ENCODE measurements at regions not wholly inside any gene's neighbourhood (a gene's known extent, or its start where the extent isn't known, plus 50 kb on each side); places are given as distances from the start of the nearest gene placed in this dataset.

DNA sequence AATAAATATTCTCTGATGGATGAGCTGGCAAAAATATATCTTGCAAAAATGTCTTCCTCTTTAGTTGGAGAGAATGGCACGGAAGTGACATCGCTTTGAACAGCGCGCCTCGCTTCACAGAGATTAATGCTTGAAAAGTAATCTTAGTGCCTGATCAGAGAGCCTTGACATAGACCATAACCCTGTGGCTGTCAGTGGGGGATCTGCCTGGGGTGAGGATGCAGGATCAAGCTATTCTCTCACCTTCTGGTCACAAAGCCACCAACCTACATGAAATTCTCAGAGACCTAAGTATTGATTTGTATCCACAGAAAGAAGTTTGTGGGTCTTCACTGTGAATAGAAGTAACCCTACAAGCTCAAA lies 492.6 kb downstream of the LMO4 start:
- DNase-seq (no peak), ATAC-seq (no peak)
- intact Hi-C loops (cut with micrococcal nuclease): no loop called here

DNA sequence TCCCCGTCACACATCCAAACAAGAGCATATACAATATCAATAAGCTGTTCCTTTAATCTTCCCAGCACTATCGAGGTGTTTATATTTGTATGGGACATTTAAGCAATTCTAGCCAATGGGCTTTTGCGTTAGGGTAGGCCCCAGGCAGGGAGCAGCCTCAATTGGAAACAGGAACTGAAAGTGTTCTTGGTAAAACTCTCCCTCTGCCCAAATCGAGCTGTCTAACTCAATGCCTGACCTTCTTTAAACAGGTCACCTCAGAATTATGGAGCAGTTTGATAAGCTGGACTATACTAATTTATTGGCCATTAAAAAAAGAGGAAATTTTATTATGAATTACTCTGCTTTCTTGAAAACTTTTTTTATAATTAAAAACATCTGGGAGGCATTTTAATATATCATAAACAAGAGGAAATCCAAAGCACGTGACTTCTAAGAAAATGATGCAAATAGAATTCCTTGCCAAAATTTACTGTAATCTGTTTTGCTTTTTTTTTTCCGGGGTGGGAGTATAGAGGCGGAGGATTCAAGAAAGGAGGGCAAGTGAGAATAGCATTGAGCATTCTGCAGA lies 498.1 kb downstream of the LMO4 start:
- intact Hi-C loops (cut with micrococcal nuclease): no loop called here

DNA sequence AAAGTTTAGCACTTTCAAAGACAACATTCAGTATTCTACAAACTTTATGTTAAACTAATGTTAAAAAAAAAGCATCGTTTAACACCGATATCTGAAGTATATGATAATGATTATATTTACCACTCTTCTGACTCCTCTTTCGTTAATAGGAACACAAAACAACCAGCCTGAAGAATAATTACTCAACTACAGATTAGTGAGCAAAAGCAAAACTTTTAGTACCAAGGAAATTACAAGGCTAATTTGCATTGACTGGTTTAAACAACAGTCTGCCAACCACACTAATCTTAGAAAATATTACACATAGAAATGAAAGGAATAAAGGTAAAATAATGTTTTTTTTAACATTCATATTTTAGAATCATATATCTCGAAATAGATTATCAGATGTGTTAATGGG lies 500.7 kb downstream of the LMO4 start:
- ATAC-seq: no peak
- intact Hi-C loops (cut with micrococcal nuclease): no loop called here
- no peak for DNase-seq

More for the DNA sequence above, 498.1 kb downstream of the LMO4 start:
- ATAC-seq: peak; percentile 96
- peak; percentile 40 for DNase-seq

DNA sequence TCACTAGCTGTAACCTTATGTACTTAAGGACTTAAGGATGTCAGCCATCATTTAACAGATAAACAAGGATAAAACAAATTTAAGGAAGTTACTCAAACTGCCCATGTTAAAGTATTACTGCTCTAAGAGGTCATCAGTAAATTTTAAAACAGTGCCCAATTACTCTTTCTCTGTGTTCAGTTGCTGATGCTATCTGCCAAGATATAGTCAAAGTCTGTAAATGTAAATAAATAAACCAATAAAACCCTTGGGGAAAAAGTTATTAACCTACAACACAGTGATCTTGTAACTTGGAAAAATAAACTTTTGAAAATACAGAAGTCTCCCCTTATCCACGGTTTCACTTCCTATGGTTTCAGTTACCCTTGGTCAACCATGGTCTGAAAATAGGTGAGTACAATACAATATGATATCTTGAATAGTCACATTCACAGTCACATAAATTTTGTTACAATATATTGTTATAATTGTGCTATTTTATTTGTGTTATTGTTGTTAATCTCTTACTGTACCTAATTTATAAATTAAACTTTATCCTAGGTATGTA lies 501.8 kb downstream of the LMO4 start:
- DNase-seq: no peak
- ATAC-seq: no peak
- intact Hi-C loops (cut with micrococcal nuclease): no loop called here

DNA sequence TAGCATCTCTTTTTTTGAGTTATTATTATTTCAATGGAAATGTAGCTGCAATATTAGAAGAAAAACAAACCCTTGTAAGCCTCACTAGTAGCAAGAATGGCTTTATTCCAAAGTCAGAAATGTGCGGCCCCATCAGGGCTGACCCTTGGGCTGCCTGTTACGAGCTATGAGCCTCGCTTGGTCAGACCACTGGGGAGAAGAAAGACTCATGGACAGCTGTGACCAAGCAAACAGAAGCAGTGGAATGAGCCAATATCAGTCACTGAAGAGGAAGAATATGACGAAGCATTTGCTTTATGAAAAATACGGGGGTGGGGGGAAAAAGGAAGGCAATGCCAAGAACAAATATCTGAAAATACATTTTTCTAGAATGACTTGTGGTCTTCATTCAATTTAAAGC lies 504.5 kb downstream of the LMO4 start:
- DNase-seq: peak; percentile 40

DNA sequence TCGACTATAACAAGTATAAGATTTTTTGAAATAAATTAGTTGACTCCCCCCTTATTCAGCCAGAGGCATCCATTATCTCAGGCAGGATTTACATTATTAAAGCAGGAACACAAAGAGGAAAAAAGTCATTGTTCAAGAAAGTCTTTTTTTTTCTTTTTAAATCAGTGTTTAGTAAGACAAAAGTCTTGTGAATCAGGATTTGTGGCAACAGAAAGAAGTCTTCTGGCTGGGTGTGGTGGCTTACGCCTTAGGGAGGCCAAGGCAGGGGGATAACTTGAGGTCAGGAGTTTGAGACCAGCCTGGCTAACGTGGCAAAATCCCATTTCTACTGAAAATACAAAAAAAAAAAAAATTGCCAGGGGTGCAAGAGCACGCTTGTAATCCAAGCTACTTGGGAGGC lies 505.5 kb downstream of the LMO4 start:
- intact Hi-C loops (cut with micrococcal nuclease): no loop called here
- ATAC-seq: no peak
- DNase-seq: no peak

More for the DNA sequence above, 504.5 kb downstream of the LMO4 start:
- ATAC-seq: peak; percentile 86
- intact Hi-C loops (cut with micrococcal nuclease): no loop called here

DNA sequence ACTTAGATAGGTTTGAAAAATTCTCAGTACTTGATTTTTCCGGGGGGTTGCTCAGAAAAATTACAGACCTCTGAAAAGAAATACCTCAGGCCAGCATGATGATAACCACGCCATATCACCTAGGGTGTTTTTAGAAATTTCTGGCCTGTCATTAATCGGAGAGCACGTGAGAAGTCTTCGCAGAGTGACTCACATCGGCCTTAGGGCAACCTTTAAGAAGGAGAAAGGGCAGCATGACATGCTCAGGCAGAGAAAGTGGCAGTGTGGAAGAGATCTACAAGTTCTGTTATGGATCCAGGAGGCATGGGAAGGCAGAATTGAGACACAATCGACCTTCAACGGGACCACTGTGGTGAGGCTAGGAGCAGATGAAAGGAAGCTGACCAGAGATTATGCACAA lies 506.3 kb downstream of the LMO4 start:
- DNase-seq (no peak), ATAC-seq (no peak)
- intact Hi-C loops (cut with micrococcal nuclease): no loop called here

DNA sequence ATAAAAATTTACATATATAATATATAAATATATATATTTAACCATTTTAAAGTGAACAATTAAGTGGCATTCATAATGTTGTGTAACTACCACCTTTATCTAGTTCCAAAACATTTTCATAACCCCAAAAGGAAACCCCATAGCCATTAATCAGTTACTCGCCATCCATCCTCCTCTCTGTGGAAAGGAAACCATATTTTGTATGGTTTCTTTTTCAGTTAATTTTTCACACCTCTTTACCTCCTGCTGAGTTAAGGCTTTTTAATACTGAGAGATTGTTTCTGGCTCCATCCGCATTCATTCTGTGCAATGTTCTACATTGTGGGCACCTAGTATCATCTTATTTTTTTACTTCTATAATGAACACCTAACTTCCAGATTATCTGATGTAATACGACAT lies 512.1 kb downstream of the LMO4 start:
- intact Hi-C loops (cut with micrococcal nuclease): no loop called here
- DNase-seq: no peak
- no peak for ATAC-seq

DNA sequence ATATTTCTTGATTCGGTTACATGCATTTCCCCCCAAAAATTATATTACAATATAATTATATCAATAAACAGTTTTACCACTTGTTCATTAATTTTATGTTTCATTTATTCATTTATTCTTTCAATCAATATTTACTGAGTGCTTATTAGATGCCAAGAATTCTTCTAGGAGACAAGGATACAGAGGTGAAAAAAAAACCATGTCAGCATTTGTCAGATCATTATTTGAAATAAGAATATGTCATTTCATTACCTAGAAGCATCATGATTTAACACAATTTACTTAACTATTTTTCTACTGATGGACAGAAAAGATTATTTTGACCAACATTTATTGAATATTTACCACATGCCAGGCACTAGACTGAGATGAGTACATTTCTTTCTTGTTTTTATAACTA lies 512.7 kb downstream of the LMO4 start:
- no peak for DNase-seq
- ATAC-seq: no peak
- intact Hi-C loops (cut with micrococcal nuclease): no loop called here

DNA sequence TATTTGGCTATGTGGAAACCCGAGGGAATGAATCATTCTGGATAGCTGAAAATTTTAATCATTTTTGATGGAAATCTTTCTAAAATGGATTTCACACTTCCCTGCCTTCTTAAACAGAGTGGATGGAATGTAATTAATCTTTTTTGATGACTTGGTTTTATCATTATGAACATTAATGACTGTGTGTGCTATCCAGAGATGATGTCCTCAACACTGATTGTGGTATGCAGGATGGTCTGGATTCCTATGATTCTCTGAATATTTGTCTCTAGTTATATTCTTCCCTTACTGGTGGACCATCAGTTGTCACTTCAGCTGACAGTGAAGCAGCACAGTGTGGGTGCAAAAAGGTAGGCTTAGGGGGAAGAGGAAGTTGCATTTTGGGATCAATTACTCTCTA lies 513.5 kb downstream of the LMO4 start:
- DNase-seq (no peak), ATAC-seq (no peak)
- intact Hi-C loops (cut with micrococcal nuclease): no loop called here

DNA sequence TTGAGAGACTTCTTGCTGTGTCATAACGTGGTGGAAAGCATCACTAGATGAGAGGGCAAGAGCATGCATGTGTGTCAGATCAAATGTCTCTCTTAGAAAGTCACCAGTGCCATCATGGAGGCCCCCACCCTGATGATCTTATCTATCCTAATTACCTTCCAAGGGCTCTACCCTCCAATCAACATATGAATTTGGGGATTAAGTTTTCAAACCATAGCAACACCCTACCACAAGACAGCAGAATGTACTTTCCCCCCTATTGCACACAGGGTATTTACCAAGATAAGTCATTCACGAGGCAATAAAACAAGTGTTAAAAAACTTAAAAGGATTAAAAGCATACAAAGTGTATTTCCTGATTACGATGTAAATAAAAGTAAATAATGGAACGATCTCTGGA lies 515.6 kb downstream of the LMO4 start:
- ATAC-seq (no peak), DNase-seq (no peak)
- intact Hi-C loops (cut with micrococcal nuclease): no loop called here

DNA sequence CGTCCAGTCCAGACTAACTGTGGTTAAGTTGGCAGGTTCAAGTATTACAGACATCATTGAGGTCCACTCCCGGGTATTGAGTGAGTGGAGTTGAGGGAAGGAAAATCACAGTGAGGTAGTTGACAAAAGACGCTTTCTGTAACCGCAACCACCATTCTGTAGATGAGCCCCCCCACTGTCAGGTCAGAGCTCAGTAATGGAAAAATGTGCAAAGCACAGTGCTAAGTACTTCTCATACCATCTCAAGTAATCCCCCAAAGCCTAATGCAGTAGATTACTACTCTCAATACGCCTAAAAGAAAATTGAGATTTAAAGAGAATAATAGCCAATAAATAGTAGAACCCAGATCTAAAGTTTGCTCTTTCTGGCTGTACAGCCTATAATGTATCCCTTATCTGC lies 522.8 kb downstream of the LMO4 start:
- no peak for DNase-seq
- no peak for ATAC-seq
- intact Hi-C loops (cut with micrococcal nuclease): no loop called here

DNA sequence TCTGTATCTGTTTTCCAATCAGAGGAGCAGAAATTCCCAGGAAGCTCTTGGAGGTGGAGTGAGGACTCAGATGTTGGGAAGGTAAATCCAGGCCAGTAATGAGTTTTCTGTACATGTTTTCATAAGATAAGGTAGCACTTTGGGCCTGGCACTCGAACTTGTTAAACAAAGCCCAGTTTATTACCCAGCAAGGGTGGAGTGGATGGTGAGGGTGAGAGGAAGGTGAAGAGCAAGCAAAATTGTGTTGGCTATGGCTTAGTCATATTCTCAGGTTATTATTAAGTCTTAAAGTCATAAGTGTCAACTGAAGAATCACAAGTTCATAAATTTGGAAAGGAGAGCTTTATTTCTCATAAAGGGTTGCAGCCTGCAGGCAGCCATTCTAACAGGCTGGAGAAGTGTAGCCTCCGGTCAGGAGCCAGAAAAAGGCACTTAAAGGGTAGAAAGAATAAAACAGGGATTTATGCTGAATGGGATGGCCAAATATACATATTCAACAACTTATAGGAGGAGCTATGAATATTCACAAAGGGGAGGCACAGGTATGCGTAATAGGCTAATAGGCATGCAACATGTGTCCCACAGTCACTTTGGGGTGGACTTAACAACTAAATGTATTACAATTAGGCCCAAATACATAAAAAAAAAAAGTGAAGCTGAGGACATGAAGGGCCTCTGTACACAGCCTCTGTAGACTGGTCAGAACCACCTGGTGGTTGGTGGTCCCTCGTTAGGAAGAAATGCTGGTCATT lies 523.9 kb downstream of the LMO4 start:
- ATAC-seq (no peak), DNase-seq (no peak)
- intact Hi-C loops (cut with micrococcal nuclease): no loop called here

DNA sequence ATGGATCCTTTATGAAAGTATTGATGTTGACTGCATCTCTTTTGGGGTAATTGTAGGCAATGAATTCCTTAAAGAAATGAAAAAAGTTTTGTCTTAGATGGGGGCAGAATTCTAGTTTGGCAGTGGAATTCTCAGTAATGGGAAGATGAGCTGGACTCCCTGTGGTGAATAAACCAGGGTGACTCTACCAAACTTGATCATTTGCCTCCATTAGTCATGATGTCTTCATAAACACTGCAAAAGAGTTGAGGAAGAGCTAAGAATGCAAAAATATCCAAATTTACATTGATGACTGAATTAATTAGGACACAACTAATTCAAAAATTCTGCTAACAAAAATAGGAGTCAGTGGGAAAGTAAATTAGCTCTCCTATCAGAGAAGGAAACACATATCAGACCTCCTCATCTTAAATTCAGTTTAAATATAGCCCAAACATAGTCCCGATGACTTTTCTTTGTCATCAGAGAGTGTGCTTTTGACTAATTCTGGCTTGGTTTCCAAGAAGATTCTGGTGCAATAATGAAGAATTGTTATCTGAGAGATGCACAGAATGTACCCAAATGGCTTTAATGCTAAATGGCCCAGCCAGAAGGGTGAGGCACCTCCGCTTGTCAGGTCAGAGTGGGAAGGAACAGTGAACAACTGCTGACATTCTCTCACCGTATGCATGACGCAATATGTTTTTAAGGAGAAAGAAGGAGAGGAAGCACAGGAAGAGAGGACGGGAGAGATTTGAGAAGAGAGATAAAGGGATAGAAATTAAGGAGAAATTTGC lies 525.1 kb downstream of the LMO4 start:
- peak; percentile 26 for ATAC-seq
- intact Hi-C loops (cut with micrococcal nuclease): no loop called here
- no peak for DNase-seq

DNA sequence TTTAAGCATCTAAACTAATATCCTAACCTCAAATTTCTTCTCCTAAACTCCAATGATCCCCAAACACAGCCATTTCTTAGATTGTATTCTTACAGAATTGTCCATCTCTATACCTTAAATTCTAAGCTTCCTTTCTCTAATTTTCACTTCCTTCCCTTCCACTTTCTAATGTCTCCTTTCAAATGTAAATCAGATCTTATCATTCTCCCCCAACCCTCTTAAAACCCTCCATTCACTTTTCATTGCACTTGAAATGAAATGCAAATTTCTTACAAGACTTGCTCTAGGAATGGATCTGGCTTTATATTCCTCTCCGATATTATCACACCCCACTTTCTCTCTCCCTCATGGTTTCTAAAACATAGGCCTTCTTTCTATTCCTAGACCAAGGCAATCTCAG lies 534.6 kb downstream of the LMO4 start:
- ATAC-seq: no peak
- intact Hi-C loops (cut with micrococcal nuclease): no loop called here
- DNase-seq: no peak

DNA sequence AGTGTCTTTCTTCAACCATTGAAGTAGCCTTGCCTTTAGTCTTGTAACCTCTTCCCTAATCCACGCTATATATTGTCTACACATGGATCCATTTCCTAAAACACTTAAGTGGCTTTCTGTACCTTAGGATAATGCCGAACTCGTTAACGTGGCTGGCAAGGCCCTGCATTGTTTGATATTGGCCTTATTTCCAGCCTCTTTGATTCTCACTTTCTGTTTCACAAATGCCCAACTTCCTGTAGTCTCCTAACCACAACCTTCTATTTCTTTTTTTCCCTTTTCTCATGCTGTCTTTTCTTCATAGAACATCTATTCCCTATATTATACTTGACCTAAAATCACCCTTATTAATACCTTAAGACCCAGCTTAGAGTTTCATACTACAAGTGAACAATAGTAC lies 536.0 kb downstream of the LMO4 start:
- no peak for DNase-seq
- intact Hi-C loops (cut with micrococcal nuclease): no loop called here
- ATAC-seq: no peak

DNA sequence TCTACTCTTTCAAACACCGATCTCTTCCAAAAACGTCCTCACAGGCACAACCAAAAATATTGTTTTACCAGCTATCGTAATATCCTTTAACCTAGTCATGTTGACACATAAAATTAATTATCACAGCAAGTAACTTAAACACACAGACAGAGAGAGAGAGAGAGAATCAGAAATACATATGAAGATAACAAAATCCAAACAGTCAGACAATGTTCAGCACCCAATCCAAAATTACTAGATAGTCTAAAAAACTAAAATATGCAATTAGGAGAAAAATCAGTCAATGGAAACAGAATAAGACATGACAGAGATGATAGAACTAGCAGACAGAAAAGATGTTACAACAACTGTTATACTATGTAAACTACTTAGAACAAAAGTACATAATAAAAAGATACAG lies 537.7 kb downstream of the LMO4 start:
- intact Hi-C loops (cut with micrococcal nuclease): no loop called here
- no peak for DNase-seq
- ATAC-seq: no peak

DNA sequence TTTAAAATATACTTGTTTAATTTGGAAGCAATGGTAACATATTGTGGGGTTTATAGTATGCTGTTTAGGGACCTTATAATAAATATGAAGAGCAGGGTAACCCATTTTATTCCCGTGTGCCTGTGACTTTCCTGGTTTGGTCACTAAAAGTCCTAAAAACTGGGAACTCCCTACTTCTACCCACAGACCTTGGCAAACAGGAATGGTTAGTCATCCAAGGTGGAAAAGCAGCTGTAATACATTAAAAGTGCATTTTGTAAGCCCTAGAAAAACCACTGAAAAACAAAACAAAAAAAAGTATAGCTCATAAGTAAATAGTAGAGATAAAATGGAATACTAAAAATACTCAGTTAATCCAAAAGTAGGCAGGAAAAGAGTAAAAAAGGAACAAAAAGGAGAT lies 538.9 kb downstream of the LMO4 start:
- DNase-seq: no peak
- intact Hi-C loops (cut with micrococcal nuclease): no loop called here
- ATAC-seq: no peak

DNA sequence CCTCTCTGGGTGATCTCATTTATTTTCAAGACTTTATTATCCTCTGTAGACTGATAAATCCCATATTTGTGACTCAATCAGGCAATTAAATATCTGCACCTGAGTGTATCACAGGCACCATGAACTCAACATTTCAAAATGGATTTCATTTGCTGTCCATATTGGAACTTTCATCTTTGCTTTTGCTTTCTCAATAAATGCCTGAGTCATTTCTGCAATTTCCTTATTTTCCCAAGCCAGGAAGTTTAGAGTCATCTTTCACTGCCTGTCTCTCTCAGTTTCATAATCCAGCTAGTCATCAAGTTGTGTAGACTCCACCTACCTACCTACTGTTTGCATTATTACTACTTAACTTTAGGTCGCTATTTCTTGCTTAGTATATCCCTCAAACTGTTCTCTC lies 540.9 kb downstream of the LMO4 start:
- intact Hi-C loops (cut with micrococcal nuclease): no loop called here
- no peak for ATAC-seq
- no peak for DNase-seq

DNA sequence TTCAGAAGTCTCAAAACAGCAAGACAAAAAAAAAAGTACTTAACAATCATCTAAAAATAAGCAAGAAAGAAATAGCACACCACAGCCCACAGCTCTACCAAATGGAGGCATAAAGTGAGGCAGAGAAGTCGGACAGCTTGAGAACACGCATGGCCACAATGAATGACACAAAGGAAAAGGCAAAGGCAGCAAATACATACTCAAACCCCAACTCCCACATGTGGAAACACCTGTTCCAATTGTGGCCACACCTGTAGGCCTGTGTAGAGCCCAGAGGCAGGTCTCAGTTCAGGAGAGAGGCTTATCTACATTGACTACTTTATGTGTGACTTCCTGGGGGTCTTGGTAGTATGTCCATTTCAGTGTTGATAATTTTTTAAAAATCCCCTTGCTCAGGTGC lies 543.5 kb downstream of the LMO4 start:
- no peak for ATAC-seq
- intact Hi-C loops (cut with micrococcal nuclease): no loop called here
- no peak for DNase-seq

DNA sequence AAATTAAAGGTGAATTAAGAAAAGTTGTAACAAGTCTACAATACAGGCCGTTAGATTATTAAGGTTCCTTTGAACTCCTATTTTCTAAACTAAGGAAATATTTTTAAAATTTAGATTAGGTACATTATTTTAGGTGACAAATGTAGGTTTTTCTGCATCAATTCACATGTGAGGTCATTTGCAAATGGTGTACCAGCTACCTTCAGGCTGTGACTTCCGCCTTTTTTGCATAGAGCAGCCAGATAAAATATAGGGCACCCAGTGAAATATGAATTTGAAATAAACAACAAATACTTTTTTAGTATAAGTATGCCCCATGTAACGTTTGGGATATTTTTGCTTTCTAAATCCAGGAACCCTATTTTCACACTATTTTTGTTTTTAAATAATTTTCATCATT lies 544.0 kb downstream of the LMO4 start:
- intact Hi-C loops (cut with micrococcal nuclease): no loop called here
- DNase-seq: no peak
- ATAC-seq: no peak

All from left ventricle myocardium superior (tissue), 1 donor.